OCI-LY3 (cell line): ENCODE measurements at regions not wholly inside any gene's neighbourhood (a gene's known extent, or its start where the extent isn't known, plus 50 kb on each side); places are given as distances from the start of the nearest gene placed in this dataset.

ENCODE experiments used
- EZH2phosphoT487 ChIP-seq: fragments of 200-600 bp; shearing (Covaris generic); IDR thresholded peaks from 2 replicates; pipeline ENCODE4 v1.6.1; 2018; ENCODE audit warnings: antibody characterized with exemption, mixed run types, low read depth
- TF ChIP-seq, protein P1 (sequence below): fragments of 200-600, 300-600 bp; sonication (generic); IDR thresholded peaks from 2 replicates; pipeline ENCODE4 v1.5.1; 2014; ENCODE audit warnings: antibody characterized with exemption, low read length, low read depth

- TF ChIP-seq, protein P1, sequence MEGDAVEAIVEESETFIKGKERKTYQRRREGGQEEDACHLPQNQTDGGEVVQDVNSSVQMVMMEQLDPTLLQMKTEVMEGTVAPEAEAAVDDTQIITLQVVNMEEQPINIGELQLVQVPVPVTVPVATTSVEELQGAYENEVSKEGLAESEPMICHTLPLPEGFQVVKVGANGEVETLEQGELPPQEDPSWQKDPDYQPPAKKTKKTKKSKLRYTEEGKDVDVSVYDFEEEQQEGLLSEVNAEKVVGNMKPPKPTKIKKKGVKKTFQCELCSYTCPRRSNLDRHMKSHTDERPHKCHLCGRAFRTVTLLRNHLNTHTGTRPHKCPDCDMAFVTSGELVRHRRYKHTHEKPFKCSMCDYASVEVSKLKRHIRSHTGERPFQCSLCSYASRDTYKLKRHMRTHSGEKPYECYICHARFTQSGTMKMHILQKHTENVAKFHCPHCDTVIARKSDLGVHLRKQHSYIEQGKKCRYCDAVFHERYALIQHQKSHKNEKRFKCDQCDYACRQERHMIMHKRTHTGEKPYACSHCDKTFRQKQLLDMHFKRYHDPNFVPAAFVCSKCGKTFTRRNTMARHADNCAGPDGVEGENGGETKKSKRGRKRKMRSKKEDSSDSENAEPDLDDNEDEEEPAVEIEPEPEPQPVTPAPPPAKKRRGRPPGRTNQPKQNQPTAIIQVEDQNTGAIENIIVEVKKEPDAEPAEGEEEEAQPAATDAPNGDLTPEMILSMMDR = no peak
- TF ChIP-seq EZH2phosphoT487 = no peak
Measured at GRCh38 chr14:98941481-98941880, 330.5 kb downstream of the BCL11B start.
